GM19468 (cell line): ENCODE measurements at regions not wholly inside any gene's neighbourhood (a gene's known extent, or its start where the extent isn't known, plus 50 kb on each side); places are given as distances from the start of the nearest gene placed in this dataset.

Experiments
- ATAC-seq: cut with Tn5 transposase; IDR thresholded peaks from one replicate; pipeline ENCODE4 v1.9.1; 2021; ENCODE audit warnings: mild to moderate bottlenecking, moderate library complexity, moderate number of reproducible peaks; ENCODE audit not compliant: unreplicated experiment; ENCODE audit errors: extremely low read depth

DNA sequence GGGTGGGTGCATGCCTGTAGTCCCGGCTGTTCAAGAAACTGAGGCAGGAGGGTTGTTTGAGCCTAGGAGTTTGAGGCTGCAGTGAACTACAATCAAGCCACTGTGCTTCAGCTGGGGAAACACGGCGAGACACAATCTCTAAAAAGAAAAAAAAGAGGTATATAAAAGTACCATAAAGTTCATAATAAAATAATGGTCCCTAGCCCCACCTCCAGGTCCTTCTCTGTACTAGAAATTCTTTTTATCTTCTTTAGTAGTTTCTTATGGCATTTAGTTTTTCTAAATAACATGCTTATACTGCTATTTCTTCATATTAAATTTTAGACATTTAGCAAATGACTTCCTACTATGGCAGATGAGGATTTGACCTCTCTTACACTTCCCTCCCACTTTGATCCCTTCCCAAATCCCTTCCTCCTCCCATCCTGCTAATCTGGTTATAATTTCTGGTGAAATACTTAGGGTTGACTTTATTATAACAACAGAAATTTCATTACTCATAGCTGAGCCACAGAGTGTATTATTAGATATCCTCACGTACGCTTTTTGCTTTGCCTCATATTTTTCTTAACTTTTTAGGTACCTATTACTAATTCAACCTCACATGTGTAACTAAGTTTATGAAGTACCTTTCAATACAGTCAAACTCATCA is 94.7 kb downstream of the SLC41A2 start:
- no peak for ATAC-seq

- no peak for ATAC-seq
Measured at GRCh38 chr12:104858611-104859543, 99.2 kb downstream of the SLC41A2 start.

DNA sequence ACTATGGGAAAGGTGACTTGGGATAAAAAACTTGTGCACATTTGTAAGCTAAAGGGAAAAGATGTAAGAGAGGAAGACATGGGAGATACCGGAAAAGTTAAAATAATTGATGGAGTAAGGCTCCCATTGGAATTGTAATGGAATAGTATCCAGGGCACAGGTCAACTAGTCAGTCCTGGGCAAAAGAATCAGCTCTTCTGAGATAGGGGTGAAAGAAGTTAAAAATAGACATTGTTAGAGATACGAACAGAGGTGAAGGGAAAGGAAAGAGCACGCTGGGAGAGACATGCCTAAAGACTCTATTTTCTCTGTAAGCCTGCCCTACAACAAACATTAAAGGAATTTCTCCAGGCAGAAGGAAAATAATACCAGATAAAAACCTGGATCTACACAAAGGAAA is 101.6 kb downstream of the SLC41A2 start:
- no peak for ATAC-seq

- no peak for ATAC-seq
Measured at GRCh38 chr12:104855599-104855998, 102.5 kb downstream of the SLC41A2 start.

- no peak for ATAC-seq
Measured at GRCh38 chr12:104852896-104853295, 105.2 kb downstream of the SLC41A2 start.

- ATAC-seq, result no peak
Measured at GRCh38 chr12:104852102-104852501, 106.0 kb downstream of the SLC41A2 start.

GRCh38 chr12:104850781-104851180 is 107.3 kb downstream of the SLC41A2 start:
- ATAC-seq, result no peak

GRCh38 chr12:104846056-104846767 is 111.9 kb downstream of the SLC41A2 start:
- no peak for ATAC-seq

- ATAC-seq, result no peak
Measured at GRCh38 chr12:104844123-104844522, 114.0 kb downstream of the SLC41A2 start.

GRCh38 chr12:104840262-104840661 is 117.8 kb downstream of the SLC41A2 start:
- ATAC-seq, result no peak

DNA sequence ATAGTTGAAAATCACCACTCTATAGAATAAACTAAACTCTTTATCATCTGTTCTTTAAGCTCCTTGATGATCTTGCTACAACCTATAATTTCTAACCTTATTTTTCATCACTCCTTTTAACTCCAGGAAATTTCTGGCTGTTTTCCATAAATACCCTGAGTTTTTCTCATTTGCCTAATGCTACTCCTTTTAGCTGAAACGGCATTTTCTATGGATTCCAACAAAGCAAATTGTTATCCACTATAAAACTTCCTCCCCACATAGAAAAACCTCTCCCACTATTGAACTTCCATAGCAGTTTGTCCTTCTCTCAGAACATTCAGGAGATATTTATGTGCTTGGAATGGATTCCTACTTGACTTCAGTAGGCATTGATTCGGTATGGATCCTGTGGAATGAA is 122.8 kb downstream of the SLC41A2 start:
- ATAC-seq, result no peak

DNA sequence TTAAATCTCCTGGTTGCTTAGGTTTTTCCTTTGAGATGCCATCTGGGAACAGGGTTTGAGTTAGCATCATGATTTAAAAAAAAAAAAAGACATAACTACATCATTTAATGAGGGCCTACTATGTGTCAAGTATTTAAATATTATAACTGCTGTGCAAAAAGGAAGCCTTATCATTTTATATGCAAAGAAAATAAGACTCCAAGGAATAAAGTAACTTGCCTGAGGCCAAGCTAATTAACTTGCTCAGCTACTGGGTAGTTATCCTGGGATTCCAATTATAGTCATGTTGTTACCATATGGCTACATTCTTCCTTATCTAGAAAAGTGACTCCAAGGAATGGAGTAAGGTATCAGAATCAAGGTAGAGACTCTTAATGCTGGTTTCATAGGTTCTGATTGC is 123.5 kb downstream of the SLC41A2 start:
- ATAC-seq, result no peak

- no peak for ATAC-seq
Measured at GRCh38 chr12:104833756-104834155, 124.3 kb downstream of the SLC41A2 start.

GRCh38 chr12:104828015-104828414 is 130.1 kb downstream of the SLC41A2 start:
- no peak for ATAC-seq

- no peak for ATAC-seq
Measured at GRCh38 chr12:104827587-104827986, 130.5 kb downstream of the SLC41A2 start.

- no peak for ATAC-seq
Measured at GRCh38 chr12:104825408-104825807, 132.7 kb downstream of the SLC41A2 start.

- ATAC-seq, result no peak
Measured at GRCh38 chr12:104823985-104824461, 134.1 kb downstream of the SLC41A2 start.

DNA sequence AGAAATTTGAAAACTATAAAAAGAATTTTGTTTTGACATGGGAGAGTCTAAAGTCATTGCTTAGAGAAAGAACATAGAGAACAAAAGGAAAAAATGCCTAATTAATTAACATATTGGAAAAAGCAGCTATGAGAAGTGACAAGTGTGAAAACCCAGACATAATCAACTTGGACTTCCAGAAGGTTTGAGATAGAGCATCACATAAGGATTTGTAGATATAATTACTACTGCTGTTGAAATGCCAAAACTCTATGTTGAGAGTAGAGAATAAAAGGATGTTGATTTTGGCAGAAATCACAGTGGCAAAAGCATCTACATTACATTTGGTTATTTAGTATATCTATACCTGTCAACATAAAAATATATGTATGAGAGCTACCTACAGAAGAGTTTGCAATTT is 135.1 kb downstream of the SLC41A2 start:
- ATAC-seq, result no peak

- no peak for ATAC-seq
Measured at GRCh38 chr12:104816845-104817503, 141.1 kb downstream of the SLC41A2 start.

GRCh38 chr12:104815935-104816334 is 142.2 kb downstream of the SLC41A2 start:
- no peak for ATAC-seq
